Panc1 (cell line): ENCODE measurements at regions not wholly inside any gene's neighbourhood (a gene's known extent, or its start where the extent isn't known, plus 50 kb on each side); places are given as distances from the start of the nearest gene placed in this dataset.

ENCODE experiments used
- POLR2AphosphoS5 ChIP-seq: IDR thresholded peaks from 2 replicates; pipeline ENCODE4 v1.6.1; 2012; ENCODE audit warnings: mild to moderate bottlenecking, low read depth, low read length, moderate library complexity
- SIN3A ChIP-seq: IDR thresholded peaks from 2 replicates; pipeline ENCODE4 v1.6.1; 2012; ENCODE audit warnings: low read depth, mild to moderate bottlenecking, low read length, moderate library complexity, borderline replicate concordance; ENCODE audit not compliant: insufficient read depth
- TCF7L2 ChIP-seq: IDR thresholded peaks from 2 replicates; pipeline ENCODE4 v1.6.1; 2011; ENCODE audit warnings: mild to moderate bottlenecking, low read depth, low read length, inconsistent platforms
- TF ChIP-seq, protein P1 (sequence below): fragments of 450-650 bp; IDR thresholded peaks from 2 replicates; pipeline ENCODE4 v1.5.1; 2017; ENCODE audit warnings: mild to moderate bottlenecking

DNA sequence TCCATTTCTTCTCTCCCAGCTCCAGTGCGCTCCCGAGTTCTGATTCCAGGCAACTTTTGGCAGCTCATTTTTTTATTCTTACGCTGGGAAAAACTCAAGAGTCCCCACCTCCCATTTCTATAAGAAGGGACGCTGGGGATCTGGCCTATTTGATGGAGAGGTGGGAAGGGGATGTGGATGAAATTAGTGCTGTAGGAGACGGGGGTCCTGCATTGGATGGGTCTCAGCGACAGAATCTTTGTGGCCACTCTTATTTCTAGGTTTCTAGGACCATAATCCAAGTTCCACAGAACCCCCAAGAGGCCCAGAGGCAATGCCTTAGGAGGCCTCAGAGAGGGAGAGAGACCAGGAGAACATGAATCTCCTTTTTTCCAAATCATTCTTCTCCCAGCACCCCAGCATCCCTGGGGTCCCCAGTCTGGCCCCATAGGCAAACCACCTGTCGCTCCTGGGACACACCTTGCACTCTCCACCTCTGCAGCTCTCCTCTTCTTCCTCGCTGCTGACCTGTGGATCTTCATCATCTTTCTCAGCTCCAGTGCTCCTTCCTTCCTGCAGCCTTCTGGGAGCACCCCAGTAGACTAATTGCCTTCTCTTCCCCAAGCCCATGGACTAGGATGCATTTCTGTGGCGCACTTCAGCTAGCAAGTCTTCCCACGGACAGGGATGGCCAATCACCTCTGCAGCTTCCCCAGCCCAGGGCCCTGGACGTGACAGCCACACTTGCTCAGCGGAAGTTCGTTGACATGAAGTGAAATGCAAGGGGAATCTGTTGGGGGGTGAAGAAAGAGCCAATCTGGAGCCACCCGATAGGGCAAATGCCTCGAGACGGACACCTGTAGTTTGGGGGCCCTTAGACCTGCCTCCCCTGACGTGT lies 100.1 kb upstream of the ALDH1A3 start:
- TF ChIP-seq, protein P1, sequence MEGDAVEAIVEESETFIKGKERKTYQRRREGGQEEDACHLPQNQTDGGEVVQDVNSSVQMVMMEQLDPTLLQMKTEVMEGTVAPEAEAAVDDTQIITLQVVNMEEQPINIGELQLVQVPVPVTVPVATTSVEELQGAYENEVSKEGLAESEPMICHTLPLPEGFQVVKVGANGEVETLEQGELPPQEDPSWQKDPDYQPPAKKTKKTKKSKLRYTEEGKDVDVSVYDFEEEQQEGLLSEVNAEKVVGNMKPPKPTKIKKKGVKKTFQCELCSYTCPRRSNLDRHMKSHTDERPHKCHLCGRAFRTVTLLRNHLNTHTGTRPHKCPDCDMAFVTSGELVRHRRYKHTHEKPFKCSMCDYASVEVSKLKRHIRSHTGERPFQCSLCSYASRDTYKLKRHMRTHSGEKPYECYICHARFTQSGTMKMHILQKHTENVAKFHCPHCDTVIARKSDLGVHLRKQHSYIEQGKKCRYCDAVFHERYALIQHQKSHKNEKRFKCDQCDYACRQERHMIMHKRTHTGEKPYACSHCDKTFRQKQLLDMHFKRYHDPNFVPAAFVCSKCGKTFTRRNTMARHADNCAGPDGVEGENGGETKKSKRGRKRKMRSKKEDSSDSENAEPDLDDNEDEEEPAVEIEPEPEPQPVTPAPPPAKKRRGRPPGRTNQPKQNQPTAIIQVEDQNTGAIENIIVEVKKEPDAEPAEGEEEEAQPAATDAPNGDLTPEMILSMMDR: no peak
- TF ChIP-seq POLR2AphosphoS5: no peak
- TF ChIP-seq SIN3A: no peak
- TF ChIP-seq TCF7L2: no peak
